NCI-H460 (cell line): ENCODE measurements at regions not wholly inside any gene's neighbourhood (a gene's known extent, or its start where the extent isn't known, plus 50 kb on each side); places are given as distances from the start of the nearest gene placed in this dataset.

ENCODE experiments used
- DNase-seq: peaks from one replicate; pipeline ENCODE4 v3.0.0-alpha.2; 2016; ENCODE audit warnings: low read depth; ENCODE audit errors: extremely low read depth

GRCh38 chr6:25035512-25036435 is 100.0 kb upstream of the RIPOR2 start:
- no peak for DNase-seq

- DNase-seq = no peak
Measured at GRCh38 chr6:25036461-25036860, 100.7 kb upstream of the RIPOR2 start.

GRCh38 chr6:25038300-25038699 is 102.5 kb upstream of the RIPOR2 start:
- DNase-seq = no peak

- DNase-seq = no peak
Measured at GRCh38 chr6:25038999-25039398, 103.2 kb upstream of the RIPOR2 start.

GRCh38 chr6:25041485-25042035 is 105.8 kb upstream of the RIPOR2 start:
- no peak for DNase-seq

- DNase-seq = no peak
Measured at GRCh38 chr6:25042036-25042521, 106.3 kb upstream of the RIPOR2 start.

- DNase-seq = no peak
Measured at GRCh38 chr6:25042536-25042935, 106.8 kb upstream of the RIPOR2 start.

- no peak for DNase-seq
Measured at GRCh38 chr6:25042984-25043725, 107.4 kb upstream of the RIPOR2 start.

GRCh38 chr6:25043892-25044291 is 108.1 kb upstream of the RIPOR2 start:
- no peak for DNase-seq

- DNase-seq = no peak
Measured at GRCh38 chr6:25046942-25047341, 111.2 kb upstream of the RIPOR2 start.

GRCh38 chr6:25050356-25050755 is 114.6 kb upstream of the RIPOR2 start:
- DNase-seq = no peak

GRCh38 chr6:25051083-25051482 is 115.3 kb upstream of the RIPOR2 start:
- DNase-seq = no peak

GRCh38 chr6:25052181-25052580 is 116.4 kb upstream of the RIPOR2 start:
- DNase-seq = no peak

- no peak for DNase-seq
Measured at GRCh38 chr6:25053875-25054371, 118.2 kb upstream of the RIPOR2 start.

- DNase-seq = no peak
Measured at GRCh38 chr6:25054469-25054868, 118.7 kb upstream of the RIPOR2 start.

- no peak for DNase-seq
Measured at GRCh38 chr6:25056130-25056529, 120.4 kb upstream of the RIPOR2 start.

- DNase-seq = no peak
Measured at GRCh38 chr6:25057111-25057905, 121.5 kb upstream of the RIPOR2 start.

- DNase-seq = no peak
Measured at GRCh38 chr6:25058441-25058840, 122.7 kb upstream of the RIPOR2 start.

GRCh38 chr6:25058941-25059340 is 123.2 kb upstream of the RIPOR2 start:
- DNase-seq = no peak

- DNase-seq = no peak
Measured at GRCh38 chr6:25060522-25060921, 124.8 kb upstream of the RIPOR2 start.
